ENCODE measurements at regions not wholly inside any gene's neighbourhood (a gene's known extent, or its start where the extent isn't known, plus 50 kb on each side); places are given as distances from the start of the nearest gene placed in this dataset.
"Not testable (repeated sequence)": the region's sequence is repeated elsewhere in the genome, so short reads cannot be mapped to it uniquely, and the experiment has no call there.

DNA sequence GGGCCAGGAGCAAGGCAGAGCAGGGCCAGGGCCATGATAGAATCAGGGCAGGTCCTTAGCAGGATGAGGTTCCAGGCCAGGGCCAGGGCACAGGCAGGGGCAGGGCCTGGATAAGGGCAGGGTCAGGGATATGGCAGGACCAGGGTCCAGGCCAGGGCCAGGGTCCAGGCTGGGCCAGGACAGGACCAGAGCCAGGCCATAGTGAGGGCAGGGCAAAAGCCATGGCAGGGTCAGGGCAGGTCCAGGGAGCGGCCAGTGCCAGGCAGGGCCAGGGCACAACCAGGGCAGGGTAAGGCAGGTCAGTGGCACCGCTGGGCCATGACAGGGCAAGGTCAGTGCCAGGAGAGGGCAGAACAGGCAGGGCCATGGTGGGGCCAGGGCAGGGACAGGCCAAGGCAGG is 152.2 kb downstream of the LIPI start:
- intact Hi-C loops (cut with DNase I) = no loop called here
- DNase-seq (ENCODE audit: low spot score) = peak; percentile 70

DNA sequence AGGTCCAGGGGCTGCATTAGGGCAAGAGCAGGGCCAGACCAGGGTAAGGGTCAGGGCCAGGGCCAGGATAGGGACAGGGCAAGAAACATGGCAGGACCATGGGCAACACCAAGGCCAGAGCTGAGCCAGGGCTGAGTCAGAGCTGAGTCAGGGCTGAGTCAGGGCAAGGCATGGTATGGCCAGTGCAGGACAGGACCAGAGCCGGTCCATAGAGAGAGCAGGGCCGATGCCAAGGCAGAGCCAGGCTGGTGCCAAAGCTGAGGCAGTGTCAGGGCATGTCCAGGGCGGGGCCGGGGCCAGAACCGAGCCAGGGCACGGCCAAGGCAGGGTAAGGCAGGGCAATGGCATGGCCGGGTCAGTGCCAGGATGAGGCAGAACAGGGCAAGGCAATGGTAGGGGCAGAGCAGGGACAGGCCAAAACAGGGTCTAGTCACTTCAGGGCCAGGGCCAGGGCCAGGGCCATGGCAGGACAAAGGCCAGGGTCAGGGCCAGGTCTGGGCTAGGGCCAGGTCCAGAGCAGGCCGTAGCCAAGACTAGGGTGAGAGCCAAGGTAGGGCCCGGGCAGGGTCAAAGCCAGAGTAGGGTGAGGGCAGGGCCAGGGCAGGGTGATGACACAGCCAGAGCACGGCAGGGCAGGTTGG is 152.8 kb downstream of the LIPI start:
- peak; percentile 63 for DNase-seq (ENCODE audit: low spot score)
- intact Hi-C loops (cut with DNase I) = not testable (repeated sequence)

DNA sequence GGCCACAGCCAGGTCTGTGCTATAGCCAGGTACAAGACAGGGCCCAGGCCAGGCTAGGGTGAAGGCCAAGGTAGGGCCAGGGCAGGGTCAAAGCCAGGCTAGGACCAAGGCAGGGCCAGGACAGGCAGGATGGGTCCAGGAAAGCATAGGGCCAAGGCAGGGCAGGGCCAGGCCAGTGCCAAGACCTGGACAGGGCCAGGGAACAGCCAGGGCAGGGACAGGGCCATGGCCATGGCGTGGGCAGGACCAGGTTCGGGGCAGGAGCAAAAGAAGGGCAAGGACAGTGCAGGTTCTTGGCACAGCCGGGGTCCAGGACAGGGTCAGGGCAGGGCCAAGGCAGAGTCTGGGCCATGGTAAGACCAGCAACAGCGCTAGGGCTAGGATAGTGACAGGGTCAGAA is 153.4 kb downstream of the LIPI start:
- intact Hi-C loops (cut with DNase I) = no loop called here
- peak; percentile 64 for DNase-seq (ENCODE audit: low spot score)

DNA sequence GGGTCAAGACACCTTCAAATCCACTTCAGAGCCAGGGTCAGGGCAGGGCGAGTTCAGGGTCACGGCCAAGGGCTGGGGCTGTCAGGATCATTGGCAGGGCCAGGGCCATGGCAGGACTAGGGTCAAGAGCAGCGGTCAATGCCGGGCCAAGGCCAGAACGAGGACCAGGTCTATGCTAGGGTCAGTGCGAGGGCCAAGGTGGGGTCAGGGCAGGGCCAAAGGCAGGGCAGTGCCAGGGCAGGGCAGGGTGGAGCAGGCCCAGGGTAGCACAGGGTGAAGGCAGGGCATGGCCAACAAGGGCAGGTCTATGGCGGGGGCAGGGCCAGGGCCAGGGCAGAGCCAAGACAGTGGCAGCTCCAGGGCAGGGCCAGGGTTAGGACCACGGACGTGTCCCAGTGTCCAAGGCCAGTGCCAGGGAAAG is 154.0 kb downstream of the LIPI start:
- peak; percentile 63 for DNase-seq (ENCODE audit: low spot score)
- intact Hi-C loops (cut with DNase I) = no loop called here

DNA sequence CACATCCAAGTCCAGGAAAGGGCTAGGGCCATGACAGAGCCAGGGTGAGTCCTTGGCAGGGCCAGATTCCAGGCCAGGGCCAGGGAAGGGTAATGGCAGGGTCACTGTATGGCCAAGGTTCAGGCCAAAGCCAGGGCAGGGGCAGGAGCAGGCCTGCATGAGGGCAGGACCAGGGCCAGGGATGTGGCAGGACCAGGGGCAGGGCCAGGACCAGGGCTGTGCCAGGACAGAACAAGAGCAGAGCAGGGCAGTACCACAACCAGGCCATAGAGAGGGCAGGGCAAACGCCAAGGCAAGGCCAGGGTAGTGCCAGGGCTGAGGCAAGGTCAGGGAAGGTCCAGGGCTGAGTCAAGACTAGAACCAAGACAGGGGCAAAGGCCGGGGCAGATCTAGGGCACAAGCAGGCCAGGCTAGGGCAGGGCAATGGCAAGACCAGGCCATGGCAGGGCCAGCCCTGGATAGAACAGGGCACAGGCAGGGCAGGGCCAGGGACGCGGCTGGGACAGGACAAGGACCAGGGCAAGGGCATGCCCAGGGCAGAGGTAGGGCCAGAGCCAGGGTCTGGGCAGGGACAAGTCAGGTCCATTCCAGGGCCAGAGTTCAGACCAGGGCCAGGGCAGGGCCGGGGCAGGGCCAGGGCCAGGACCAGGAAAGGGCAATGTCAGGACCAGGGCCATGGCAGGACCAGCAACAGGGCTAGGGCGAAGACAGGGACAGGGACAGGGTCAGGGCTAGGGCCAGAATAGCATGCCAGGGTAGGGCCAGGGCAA is 154.8 kb downstream of the LIPI start:
- DNase-seq (ENCODE audit: low spot score) = peak; percentile 68
- intact Hi-C loops (cut with DNase I) = not testable (repeated sequence)

DNA sequence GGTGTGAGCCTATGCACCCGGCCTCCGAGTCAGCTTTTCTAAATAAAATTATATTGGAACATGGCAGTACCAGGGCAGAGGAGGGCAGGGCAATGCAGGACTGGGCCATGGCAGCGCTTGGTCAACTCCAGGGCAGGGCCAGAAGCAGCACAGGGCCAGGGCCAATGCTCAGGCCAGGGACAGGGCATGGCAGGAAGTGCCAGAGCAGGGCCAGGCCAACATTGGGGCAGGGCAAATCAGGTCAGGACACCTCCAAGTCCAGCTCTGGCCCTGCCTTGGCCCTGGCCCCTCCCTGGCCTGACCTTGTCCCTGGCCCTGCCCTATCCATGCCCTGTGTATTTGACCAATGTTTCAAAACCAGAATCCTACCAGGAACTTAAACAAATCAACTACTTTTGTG is 156.1 kb downstream of the LIPI start:
- DNase-seq (ENCODE audit: low spot score) = no peak
- intact Hi-C loops (cut with DNase I) = no loop called here

DNA sequence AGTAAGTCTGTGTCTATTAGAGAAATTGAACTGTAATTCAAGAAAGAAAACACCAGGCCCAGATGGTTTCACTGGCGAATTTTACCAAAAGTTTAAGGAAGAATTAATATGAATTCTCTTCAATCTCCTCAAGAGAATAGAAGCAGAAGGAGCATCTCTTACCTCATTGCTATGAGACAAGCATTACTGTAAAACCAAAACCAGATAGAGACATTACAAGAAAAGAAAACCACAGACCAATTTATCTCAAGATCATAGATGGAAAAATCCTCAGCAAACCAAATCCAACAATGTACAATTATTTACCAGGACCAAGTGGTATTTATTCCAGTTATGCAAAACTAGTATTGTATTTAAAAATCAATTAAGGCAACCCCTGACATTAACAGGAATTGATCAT is 160.6 kb downstream of the LIPI start:
- DNase-seq (ENCODE audit: low spot score) = no peak
- intact Hi-C loops (cut with DNase I) = no loop called here

DNA sequence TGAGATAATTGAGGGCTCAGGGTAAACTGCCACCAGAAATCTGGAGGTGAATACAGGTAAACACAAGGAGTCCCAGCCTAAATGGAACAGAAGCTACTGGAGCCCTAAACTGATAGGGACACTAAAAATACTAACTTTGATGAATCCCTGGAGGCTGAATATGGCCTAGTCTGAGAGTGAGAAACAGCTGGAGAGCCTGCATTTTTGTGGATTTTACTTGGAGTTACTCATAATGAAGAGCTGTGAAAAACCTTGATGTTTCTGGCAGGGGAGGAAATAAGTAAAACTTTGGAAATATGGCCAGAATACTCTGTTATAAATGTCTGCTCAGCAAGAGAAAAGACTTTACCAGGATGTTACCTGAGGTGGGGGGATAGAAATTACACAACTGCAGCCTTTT is 164.4 kb downstream of the LIPI start:
- no peak for DNase-seq (ENCODE audit: low spot score)
- intact Hi-C loops (cut with DNase I) = no loop called here

GRCh38 chr21:14040386-14040785 is 170.4 kb downstream of the LIPI start:
- intact Hi-C loops (cut with DNase I) = no loop called here
- DNase-seq (ENCODE audit: low spot score) = no peak

GRCh38 chr21:14028619-14029018 is 182.1 kb downstream of the LIPI start:
- DNase-seq (ENCODE audit: low spot score); intact Hi-C loops (cut with DNase I): not testable (repeated sequence)

DNA sequence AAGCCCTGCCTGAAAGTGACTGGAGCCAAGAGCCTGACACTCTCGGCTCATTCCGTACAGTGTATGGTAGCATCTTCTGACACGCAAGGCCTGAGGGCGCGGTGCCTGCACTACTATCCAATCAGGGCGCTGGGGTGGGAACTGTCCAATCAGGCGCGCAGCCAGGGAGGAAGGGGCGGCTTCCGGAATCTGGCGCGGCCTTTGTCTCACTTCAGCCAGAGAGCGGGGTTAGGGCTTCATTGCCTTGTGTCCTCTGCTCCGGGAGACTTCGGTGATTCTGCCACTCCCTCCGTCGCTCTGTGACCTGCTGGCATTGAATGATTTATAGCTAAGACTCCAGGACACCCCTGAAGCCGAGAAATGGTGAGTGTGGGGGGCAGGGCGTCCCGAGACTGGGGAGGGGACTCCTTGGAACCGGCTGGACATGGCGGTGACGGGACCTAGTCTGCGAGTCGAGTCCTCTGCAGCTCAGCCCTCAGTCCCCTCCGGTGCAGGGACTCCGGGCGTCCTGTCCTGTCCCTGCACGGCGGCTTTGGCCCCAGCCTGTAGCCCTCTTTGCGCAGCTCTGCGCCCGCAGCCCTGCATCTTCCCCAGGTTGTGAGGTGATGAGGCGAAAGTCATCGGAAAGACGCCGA is 183.4 kb downstream of the LIPI start:
- DNase-seq (ENCODE audit: low spot score) = peak; percentile 96
- intact Hi-C loops (cut with DNase I) = not testable (repeated sequence)

DNA sequence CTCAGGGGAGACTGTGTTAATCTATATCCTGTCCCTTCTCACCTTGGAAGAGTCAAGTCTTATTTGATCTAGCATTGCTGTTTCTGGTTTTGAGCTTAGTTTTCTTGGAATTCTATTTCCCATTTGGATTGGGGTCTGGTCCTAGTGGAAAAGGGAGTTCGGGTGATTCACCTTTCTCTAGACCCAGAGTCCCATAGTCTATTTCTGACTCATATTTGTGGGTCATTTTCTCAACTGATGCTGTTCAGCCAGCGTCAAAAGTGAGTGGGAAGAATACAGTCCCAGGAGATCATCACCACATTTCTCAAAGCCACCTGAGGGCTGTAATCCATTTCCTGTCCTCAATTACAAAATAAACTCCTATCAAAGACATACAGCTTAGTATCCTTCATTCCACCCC is 190.6 kb downstream of the LIPI start:
- DNase-seq (ENCODE audit: low spot score); intact Hi-C loops (cut with DNase I): not testable (repeated sequence)

GRCh38 chr21:14015841-14016240 is 194.9 kb downstream of the LIPI start:
- DNase-seq (ENCODE audit: low spot score); intact Hi-C loops (cut with DNase I): not testable (repeated sequence)

DNA sequence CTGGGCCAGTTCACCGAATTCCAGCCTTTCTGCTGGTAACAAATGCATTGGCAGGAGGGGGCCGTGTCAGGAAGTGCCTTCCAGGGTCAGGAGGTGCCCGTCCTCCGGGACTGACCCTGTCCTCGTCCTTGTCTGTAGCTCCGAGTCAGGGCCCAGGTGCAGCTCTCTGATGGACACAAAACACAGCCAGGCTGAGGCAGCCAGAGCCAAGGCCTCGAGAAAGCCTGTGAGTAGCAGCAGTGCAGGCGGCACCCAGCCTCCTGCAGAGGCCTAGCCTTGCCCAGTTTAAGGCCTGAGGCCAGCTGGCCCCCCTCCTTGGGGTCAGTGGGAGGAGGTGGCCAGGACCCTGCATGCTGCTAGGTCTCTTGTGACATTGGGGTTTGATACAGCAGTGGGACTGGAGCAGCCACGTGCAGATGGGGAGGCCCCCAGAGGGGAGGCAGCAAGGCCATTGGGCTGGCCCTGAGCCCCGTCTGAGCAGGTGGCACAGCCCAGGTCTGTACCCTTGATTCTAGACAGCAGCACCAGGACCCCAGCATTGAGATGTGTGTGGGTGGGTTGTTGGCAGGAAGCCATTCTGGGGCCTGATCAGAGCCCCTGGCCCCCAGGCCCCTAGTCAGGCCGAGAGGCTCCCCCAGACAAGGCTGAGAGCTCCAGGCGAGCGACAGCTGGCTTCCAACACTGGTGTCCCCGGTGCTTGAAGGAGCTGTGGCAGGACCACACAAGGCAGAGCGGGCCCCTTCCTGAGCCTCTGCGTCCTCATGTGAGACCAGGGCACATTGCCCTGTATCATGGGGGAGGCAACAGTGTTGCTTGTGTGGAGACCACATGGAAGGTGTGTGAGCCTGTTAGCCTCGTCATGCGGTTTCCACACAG is 196.9 kb downstream of the LIPI start:
- intact Hi-C loops (cut with DNase I); DNase-seq (ENCODE audit: low spot score): not testable (repeated sequence)

GRCh38 chr21:14013056-14013603 is 197.6 kb downstream of the LIPI start:
- intact Hi-C loops (cut with DNase I) = no loop called here
- no peak for DNase-seq (ENCODE audit: low spot score)

DNA sequence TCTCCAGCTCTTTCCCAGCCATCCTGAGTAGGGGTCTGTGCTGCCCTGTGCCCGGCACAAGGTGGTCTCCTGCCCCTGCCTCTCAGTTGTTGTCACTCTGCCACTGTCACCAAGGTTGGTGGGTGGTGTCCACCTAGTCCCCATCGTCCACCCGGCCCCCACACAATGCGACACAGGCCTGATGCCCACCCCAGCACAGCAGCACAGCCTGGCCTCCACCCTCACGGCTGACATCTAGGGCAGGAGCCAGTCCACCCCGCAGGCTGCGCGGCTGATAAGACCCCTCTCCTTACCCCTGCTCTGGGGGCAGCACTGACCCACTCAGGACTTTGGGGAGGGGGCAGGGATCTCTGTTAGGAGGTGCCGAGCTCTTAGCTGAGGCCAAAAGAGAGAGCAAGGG is 198.3 kb downstream of the LIPI start:
- no peak for DNase-seq (ENCODE audit: low spot score)
- intact Hi-C loops (cut with DNase I) = no loop called here

GRCh38 chr21:14011751-14012150 is 199.0 kb downstream of the LIPI start:
- DNase-seq (ENCODE audit: low spot score); intact Hi-C loops (cut with DNase I): not testable (repeated sequence)

DNA sequence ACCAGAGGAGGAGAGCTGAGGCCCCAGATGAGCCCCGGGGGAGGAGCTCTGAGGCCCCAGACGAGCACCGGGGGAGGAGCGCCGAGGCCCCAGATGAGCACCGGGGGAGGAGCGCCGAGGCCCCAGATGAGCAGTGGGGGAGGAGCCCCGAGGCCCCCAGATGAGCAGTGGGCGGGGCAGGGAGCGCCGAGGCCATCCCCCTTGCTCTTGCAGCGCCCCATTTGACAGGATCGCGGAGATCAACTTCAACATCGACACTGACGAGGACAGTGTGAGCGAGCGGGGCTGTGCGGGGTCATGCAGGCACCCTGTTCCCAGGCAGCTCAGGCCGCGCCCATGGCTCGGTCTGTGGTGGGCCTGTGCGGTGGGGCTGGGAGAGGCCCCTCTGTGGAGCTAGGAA is 199.6 kb downstream of the LIPI start:
- intact Hi-C loops (cut with DNase I); DNase-seq (ENCODE audit: low spot score): not testable (repeated sequence)

DNA sequence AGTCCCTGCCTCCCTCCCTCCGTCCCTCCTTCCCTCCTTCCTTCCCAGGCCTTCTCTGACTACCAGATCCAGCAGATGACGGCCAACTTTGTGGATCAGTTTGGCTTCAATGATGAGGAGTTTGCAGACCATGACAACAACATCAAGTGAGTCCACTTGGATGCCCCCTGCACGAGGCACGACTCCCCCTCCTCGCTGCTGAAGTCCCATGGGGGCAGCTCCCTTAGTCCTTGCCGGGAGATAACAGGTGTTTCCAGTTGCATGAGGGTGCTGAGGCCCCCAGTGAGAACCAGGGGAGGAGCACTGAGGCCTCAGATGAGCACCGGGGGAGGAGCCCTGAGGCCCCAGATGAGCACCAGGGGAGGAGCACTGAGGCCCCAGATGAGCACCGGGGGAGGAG is 200.0 kb downstream of the LIPI start:
- intact Hi-C loops (cut with DNase I) = no loop called here
- DNase-seq (ENCODE audit: low spot score) = no peak

Measured in posterior vena cava (tissue), 2 donors.